NCI-H748 (cell line): ENCODE measurements at regions not wholly inside any gene's neighbourhood (a gene's known extent, or its start where the extent isn't known, plus 50 kb on each side); places are given as distances from the start of the nearest gene placed in this dataset.

ENCODE experiments used
- DNase-seq: peaks from one replicate; lab custom pipeline; 2025; ENCODE audit not compliant: unreplicated experiment; lab: John Stamatoyannopoulos, UW

DNA sequence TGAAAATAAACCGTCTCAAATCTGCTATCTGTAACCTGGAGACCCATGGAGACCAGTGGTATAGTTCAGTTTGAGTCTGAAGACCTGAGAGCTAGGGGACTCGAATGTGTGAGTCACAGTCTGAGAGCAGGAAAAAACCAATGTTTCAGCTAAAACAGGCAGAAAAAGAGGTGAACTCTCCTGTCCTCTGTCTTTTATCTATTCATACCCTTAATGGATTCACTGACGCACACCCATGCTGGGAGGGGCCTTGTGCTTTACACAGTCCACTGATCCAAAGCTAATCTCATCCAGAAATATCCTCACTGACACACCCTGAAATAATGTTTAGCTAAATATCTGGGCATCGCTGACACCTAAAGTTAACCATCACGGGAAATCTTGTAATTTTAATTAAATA is 297.9 kb downstream of the GPM6A start:
- DNase-seq, result peak; percentile 71

- no peak for DNase-seq
Measured at GRCh38 chr4:175530655-175531054, 281.4 kb downstream of the GPM6A start.

GRCh38 chr4:175531405-175532091 is 280.5 kb downstream of the GPM6A start:
- DNase-seq, result no peak

DNA sequence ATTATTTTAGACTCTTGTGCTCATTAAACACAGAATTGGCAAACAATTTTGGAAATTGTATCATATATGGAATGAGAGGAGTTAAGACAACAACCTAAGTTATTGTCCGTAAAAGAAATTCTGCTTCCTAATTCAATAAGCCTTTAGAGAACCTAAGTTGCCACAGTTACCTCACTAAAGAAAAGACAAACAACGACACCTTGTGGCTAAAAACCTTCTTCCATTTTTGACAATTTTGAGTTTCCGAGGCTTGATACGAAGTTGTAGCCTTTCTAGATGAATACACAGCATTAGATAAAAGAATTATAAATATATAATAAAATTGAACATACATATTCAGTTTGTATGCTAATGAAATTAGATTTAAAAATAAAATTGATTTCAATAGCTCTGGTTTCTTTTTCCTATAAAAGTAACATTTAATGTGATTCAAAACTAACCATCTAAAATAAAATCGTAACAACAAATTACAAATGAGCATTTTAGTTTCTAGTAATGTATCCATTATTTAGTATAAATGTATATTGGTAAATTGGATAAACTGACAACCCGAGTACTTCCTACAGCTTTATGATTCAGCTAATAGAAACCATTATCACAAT is 275.1 kb downstream of the GPM6A start:
- DNase-seq, result peak; percentile 70

GRCh38 chr4:175539498-175539897 is 272.6 kb downstream of the GPM6A start:
- peak; percentile 3 for DNase-seq

- no peak for DNase-seq
Measured at GRCh38 chr4:175540151-175540550, 271.9 kb downstream of the GPM6A start.

DNA sequence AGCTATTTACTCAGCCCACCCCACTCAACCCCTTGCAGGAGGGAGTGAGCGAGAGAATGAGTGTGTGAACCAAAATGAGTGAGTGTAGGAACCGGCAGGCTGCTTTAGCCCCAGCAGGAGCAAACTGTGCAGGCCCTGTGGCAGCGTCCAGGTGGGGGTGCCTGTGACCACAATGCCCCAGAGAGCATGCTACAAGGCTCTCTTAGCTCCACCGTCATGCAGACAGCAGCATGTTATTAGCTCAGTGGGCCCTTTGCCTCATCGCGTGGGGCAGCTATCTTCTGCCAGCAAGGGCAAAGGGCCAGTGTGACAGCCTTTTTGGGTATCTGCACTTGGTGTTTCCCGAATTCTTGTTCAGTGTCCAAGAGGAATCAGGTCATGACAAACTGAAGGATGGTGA is 271.3 kb downstream of the GPM6A start:
- DNase-seq, result no peak

GRCh38 chr4:175542786-175543185 is 269.3 kb downstream of the GPM6A start:
- DNase-seq, result peak; percentile 87

DNA sequence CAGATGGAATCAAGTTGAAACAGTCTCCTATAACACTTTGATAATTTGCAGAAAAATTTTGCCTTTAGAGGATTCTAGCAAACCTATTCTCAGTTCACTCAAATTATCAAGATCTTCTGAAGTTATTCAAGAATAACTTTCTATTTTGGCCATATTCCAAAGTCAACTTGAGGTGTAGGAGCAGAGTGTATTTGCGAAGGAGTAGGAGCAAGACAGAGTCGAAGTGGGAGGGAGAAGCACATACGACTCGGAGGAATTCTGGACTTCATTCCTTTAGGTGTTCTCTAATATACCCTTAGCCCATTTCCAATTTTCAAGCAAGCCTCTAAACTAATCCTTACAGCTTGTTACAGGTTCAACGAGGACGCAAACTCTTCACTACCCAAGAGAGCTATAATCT is 252.9 kb downstream of the GPM6A start:
- no peak for DNase-seq

DNA sequence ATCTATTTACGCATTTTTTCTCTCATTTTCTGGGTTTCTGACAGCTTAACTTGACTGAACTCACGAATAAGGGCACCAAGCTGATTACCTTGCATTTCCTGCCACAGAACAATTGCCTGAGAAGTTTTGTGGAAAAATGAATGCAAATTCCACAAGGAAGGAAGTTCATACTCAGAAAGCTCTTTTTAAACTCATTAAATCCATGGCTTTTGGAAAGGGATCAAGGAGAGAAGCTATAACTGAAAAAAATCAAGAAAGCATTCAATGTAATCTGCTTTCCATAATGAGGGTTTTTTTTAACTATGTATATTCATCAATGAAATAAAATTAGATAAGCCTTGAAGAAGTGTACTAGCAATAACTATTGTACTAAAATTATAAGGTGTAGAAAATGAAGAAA is 252.5 kb downstream of the GPM6A start:
- DNase-seq, result no peak

GRCh38 chr4:175560604-175561003 is 251.5 kb downstream of the GPM6A start:
- peak; percentile 72 for DNase-seq

GRCh38 chr4:175561696-175562095 is 250.4 kb downstream of the GPM6A start:
- no peak for DNase-seq

DNA sequence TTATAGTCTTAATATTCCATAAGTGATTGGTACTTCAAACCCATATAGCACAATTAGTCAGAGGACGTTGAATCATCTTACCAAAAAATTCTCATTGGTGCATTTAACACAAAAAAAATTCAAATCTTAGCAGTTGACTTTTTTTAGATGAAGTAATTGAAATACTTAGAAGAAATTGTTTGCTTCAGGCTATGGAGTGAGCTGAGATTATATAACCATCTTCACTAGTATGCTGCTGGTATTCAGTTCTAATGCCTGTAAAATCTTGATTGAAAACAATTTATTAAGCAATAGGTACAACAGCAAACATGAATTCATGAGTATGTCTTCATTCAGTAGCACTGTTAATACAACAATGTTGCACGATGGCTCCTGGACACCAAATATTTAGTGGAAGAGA is 250.0 kb downstream of the GPM6A start:
- no peak for DNase-seq

- no peak for DNase-seq
Measured at GRCh38 chr4:175562542-175562941, 249.5 kb downstream of the GPM6A start.
